WTC11 (cell line): ENCODE measurements at regions not wholly inside any gene's neighbourhood (a gene's known extent, or its start where the extent isn't known, plus 50 kb on each side); places are given as distances from the start of the nearest gene placed in this dataset.

Experiments
- ESRRA ChIP-seq: sonication (generic); formaldehyde crosslinking; IDR thresholded peaks from 2 replicates; pipeline ENCODE4 v1.8.1; 2022; ENCODE audit warnings: mild to moderate bottlenecking, missing genetic modification reagents, borderline replicate concordance
- FOXJ3 ChIP-seq: sonication (generic); formaldehyde crosslinking; IDR thresholded peaks from 2 replicates; pipeline ENCODE4 v1.9.0; 2021; ENCODE audit warnings: missing genetic modification reagents, mild to moderate bottlenecking, borderline replicate concordance
- FOXK1 ChIP-seq: sonication (generic); formaldehyde crosslinking; IDR thresholded peaks from 2 replicates; pipeline ENCODE4 v1.8.0; 2022; ENCODE audit warnings: mild to moderate bottlenecking, moderate library complexity, missing genetic modification reagents
- JUN ChIP-seq: sonication (generic); formaldehyde crosslinking; IDR thresholded peaks from 2 replicates; pipeline ENCODE4 v1.8.0; 2023; ENCODE audit warnings: mild to moderate bottlenecking, missing genetic modification reagents
- NFE2L1 ChIP-seq: sonication (generic); formaldehyde crosslinking; IDR thresholded peaks from 2 replicates; pipeline ENCODE4 v1.8.1; 2023; ENCODE audit warnings: missing genetic modification reagents
- NR3C1 ChIP-seq: sonication (generic); formaldehyde crosslinking; conservative IDR thresholded peaks from 2 replicates; pipeline ENCODE4 v1.8.1; 2023; ENCODE audit warnings: low read depth, mild to moderate bottlenecking, missing genetic modification reagents
- TEAD1 ChIP-seq: sonication (generic); formaldehyde crosslinking; IDR thresholded peaks from 2 replicates; pipeline ENCODE4 v1.8.0; 2022; ENCODE audit warnings: mild to moderate bottlenecking, missing genetic modification reagents
- ZNF232 ChIP-seq: sonication (generic); formaldehyde crosslinking; IDR thresholded peaks from 2 replicates; pipeline ENCODE4 v1.8.0; 2022; ENCODE audit warnings: mild to moderate bottlenecking, missing genetic modification reagents
- ZNF671 ChIP-seq: fragments of 250-450 bp; sonication (Bioruptor Pico); IDR thresholded peaks from 2 replicates; pipeline ENCODE4 v1.8.0; 2021; ENCODE audit warnings: mild to moderate bottlenecking
- TF ChIP-seq, protein P1 (sequence below): fragments of 200-600 bp; IDR thresholded peaks from 2 replicates; pipeline ENCODE4 v1.8.0; 2022; ENCODE audit warnings: antibody characterized with exemption
- TF ChIP-seq, protein P2 (sequence below): sonication (generic); formaldehyde crosslinking; conservative IDR thresholded peaks from 2 replicates; pipeline ENCODE4 v1.8.1; 2023; ENCODE audit warnings: mild to moderate bottlenecking, low read depth, missing genetic modification reagents, moderate library complexity
- TF ChIP-seq, protein P3 (sequence below): sonication (generic); formaldehyde crosslinking; IDR thresholded peaks from 2 replicates; pipeline ENCODE4 v1.8.1; 2023; ENCODE audit warnings: mild to moderate bottlenecking, moderate library complexity, missing genetic modification reagents

DNA sequence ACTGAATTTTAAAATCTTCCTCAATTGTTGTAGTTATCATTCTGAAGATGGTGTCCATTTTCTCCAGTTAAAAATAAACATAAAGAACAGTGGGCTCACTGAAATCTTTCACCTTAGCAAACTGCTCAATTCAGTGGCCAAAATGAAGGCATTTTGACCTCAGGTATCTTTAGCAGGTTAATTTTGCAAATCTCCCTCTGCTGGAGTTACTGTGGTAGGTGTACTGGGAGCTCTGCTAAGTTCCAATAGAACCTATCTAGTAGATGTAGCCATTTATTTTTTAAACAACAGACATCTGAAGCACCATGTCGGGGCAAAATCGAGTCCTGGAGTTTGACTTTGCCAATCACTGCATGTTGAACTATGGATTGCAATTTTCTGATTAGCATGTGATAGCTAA is 177.1 kb downstream of the IRS1 start:
- TF ChIP-seq NR3C1 (no peak), FOXK1 (CRISPR knock-in tag) (no peak), JUN (CRISPR knock-in tag) (no peak), ZNF232 (CRISPR knock-in tag) (no peak), FOXJ3 (CRISPR knock-in tag) (no peak), ZNF671 (no peak), TEAD1 (CRISPR knock-in tag) (no peak), ESRRA (CRISPR knock-in tag) (no peak), NFE2L1 (CRISPR knock-in tag) (no peak)
- TF ChIP-seq, protein P1, sequence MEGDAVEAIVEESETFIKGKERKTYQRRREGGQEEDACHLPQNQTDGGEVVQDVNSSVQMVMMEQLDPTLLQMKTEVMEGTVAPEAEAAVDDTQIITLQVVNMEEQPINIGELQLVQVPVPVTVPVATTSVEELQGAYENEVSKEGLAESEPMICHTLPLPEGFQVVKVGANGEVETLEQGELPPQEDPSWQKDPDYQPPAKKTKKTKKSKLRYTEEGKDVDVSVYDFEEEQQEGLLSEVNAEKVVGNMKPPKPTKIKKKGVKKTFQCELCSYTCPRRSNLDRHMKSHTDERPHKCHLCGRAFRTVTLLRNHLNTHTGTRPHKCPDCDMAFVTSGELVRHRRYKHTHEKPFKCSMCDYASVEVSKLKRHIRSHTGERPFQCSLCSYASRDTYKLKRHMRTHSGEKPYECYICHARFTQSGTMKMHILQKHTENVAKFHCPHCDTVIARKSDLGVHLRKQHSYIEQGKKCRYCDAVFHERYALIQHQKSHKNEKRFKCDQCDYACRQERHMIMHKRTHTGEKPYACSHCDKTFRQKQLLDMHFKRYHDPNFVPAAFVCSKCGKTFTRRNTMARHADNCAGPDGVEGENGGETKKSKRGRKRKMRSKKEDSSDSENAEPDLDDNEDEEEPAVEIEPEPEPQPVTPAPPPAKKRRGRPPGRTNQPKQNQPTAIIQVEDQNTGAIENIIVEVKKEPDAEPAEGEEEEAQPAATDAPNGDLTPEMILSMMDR = no peak
- TF ChIP-seq, protein P2, sequence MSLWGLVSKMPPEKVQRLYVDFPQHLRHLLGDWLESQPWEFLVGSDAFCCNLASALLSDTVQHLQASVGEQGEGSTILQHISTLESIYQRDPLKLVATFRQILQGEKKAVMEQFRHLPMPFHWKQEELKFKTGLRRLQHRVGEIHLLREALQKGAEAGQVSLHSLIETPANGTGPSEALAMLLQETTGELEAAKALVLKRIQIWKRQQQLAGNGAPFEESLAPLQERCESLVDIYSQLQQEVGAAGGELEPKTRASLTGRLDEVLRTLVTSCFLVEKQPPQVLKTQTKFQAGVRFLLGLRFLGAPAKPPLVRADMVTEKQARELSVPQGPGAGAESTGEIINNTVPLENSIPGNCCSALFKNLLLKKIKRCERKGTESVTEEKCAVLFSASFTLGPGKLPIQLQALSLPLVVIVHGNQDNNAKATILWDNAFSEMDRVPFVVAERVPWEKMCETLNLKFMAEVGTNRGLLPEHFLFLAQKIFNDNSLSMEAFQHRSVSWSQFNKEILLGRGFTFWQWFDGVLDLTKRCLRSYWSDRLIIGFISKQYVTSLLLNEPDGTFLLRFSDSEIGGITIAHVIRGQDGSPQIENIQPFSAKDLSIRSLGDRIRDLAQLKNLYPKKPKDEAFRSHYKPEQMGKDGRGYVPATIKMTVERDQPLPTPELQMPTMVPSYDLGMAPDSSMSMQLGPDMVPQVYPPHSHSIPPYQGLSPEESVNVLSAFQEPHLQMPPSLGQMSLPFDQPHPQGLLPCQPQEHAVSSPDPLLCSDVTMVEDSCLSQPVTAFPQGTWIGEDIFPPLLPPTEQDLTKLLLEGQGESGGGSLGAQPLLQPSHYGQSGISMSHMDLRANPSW (CRISPR knock-in tag) = no peak
- TF ChIP-seq, protein P3, sequence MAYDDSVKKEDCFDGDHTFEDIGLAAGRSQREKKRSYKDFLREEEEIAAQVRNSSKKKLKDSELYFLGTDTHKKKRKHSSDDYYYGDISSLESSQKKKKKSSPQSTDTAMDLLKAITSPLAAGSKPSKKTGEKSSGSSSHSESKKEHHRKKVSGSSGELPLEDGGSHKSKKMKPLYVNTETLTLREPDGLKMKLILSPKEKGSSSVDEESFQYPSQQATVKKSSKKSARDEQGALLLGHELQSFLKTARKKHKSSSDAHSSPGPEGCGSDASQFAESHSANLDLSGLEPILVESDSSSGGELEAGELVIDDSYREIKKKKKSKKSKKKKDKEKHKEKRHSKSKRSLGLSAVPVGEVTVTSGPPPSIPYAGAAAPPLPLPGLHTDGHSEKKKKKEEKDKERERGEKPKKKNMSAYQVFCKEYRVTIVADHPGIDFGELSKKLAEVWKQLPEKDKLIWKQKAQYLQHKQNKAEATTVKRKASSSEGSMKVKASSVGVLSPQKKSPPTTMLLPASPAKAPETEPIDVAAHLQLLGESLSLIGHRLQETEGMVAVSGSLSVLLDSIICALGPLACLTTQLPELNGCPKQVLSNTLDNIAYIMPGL (CRISPR knock-in tag) = no peak
